ENCODE measurements at regions not wholly inside any gene's neighbourhood (a gene's known extent, or its start where the extent isn't known, plus 50 kb on each side); places are given as distances from the start of the nearest gene placed in this dataset.
A peak's percentile ranks its signal among the peaks of the same experiment; 100 is the strongest.

- 26% methylated on average over 3 of the region's 3 CpGs for WGBS
- Histone ChIP-seq H3K27ac (ENCODE audit: low read depth) (no peak overlapping the region), H3K36me3 (ENCODE audit: insufficient read depth) (no peaks in the 10 kb centered on the region), H3K4me1 (ENCODE audit: insufficient read depth) (no peaks in the 10 kb centered on the region), H3K4me3 (ENCODE audit: low read depth, low read length) (no peak overlapping the region)
- no peak for DNase-seq (ENCODE audit: extremely low spot score)
These were observed 768.4 kb downstream of the PCDH18 start for GRCh38 chr4:136763919-136764318.

- WGBS, result 84% methylated on average over 1 of the region's 1 CpG
- DNase-seq (ENCODE audit: extremely low spot score), result no peak
- Histone ChIP-seq H3K27ac (ENCODE audit: low read depth) (no peak overlapping the region), H3K36me3 (ENCODE audit: insufficient read depth) (no peaks in the 10 kb centered on the region), H3K4me3 (ENCODE audit: low read depth, low read length) (no peak overlapping the region), H3K4me1 (ENCODE audit: insufficient read depth) (no peaks in the 10 kb centered on the region)
These were observed 776.8 kb downstream of the PCDH18 start for GRCh38 chr4:136755531-136755916.

- 74% methylated on average over 2 of the region's 2 CpGs for WGBS
- no peaks in the 10 kb centered on the region for H3K4me1 ChIP-seq (ENCODE audit: insufficient read depth)
- no peak for DNase-seq (ENCODE audit: extremely low spot score)
- H3K4me3 ChIP-seq (ENCODE audit: low read depth, low read length), result no peak overlapping the region
- no peak overlapping the region for H3K27ac ChIP-seq (ENCODE audit: low read depth)
- H3K36me3 ChIP-seq (ENCODE audit: insufficient read depth), result no peaks in the 10 kb centered on the region
These were observed 777.3 kb downstream of the PCDH18 start for GRCh38 chr4:136754810-136755530.

- no peak for DNase-seq (ENCODE audit: extremely low spot score)
- Histone ChIP-seq H3K4me3 (ENCODE audit: low read depth, low read length) (no peak overlapping the region), H3K27ac (ENCODE audit: low read depth) (no peak overlapping the region), H3K4me1 (ENCODE audit: insufficient read depth) (no peaks in the 10 kb centered on the region), H3K36me3 (ENCODE audit: insufficient read depth) (no peaks in the 10 kb centered on the region)
- 60% methylated on average over 1 of the region's 1 CpG for WGBS
These were observed 780.7 kb downstream of the PCDH18 start for GRCh38 chr4:136751556-136751955.

- H3K4me1 ChIP-seq (ENCODE audit: insufficient read depth), result no peaks in the 10 kb centered on the region
- 84% methylated on average over 3 of the region's 3 CpGs for WGBS
- no peak overlapping the region for H3K27ac ChIP-seq (ENCODE audit: low read depth)
- H3K4me3 ChIP-seq (ENCODE audit: low read depth, low read length), result no peak overlapping the region
- no peak for DNase-seq (ENCODE audit: extremely low spot score)
- no peaks in the 10 kb centered on the region for H3K36me3 ChIP-seq (ENCODE audit: insufficient read depth)
These were observed 781.4 kb downstream of the PCDH18 start for GRCh38 chr4:136750897-136751296.

- Histone ChIP-seq H3K4me3 (ENCODE audit: low read depth, low read length) (no peak overlapping the region), H3K4me1 (ENCODE audit: insufficient read depth) (no peaks in the 10 kb centered on the region), H3K36me3 (ENCODE audit: insufficient read depth) (no peaks in the 10 kb centered on the region), H3K27ac (ENCODE audit: low read depth) (no peak overlapping the region)
- 71% methylated on average over 2 of the region's 2 CpGs for WGBS
- no peak for DNase-seq (ENCODE audit: extremely low spot score)
These were observed 782.3 kb downstream of the PCDH18 start for GRCh38 chr4:136749989-136750388.

- Histone ChIP-seq H3K27ac (ENCODE audit: low read depth) (no peak overlapping the region), H3K4me3 (ENCODE audit: low read depth, low read length) (no peak overlapping the region), H3K4me1 (ENCODE audit: insufficient read depth) (no peaks in the 10 kb centered on the region), H3K36me3 (ENCODE audit: insufficient read depth) (no peaks in the 10 kb centered on the region)
- 81% methylated on average over 3 of the region's 3 CpGs for WGBS
- DNase-seq (ENCODE audit: extremely low spot score), result no peak
These were observed 783.5 kb downstream of the PCDH18 start for GRCh38 chr4:136748773-136749172.

- no peaks in the 10 kb centered on the region for H3K36me3 ChIP-seq (ENCODE audit: insufficient read depth)
- no peak for DNase-seq (ENCODE audit: extremely low spot score)
- H3K4me3 ChIP-seq (ENCODE audit: low read depth, low read length), result no peak overlapping the region
- WGBS, result 87% methylated on average over 1 of the region's 1 CpG
- H3K27ac ChIP-seq (ENCODE audit: low read depth), result no peak overlapping the region
- H3K4me1 ChIP-seq (ENCODE audit: insufficient read depth), result no peaks in the 10 kb centered on the region
These were observed 784.1 kb downstream of the PCDH18 start for GRCh38 chr4:136748165-136748564.

- Histone ChIP-seq H3K4me3 (ENCODE audit: low read depth, low read length) (no peak overlapping the region), H3K27ac (ENCODE audit: low read depth) (no peak overlapping the region), H3K4me1 (ENCODE audit: insufficient read depth) (no peaks in the 10 kb centered on the region), H3K36me3 (ENCODE audit: insufficient read depth) (no peaks in the 10 kb centered on the region)
- 99% methylated on average over 1 of the region's 1 CpG for WGBS
- no peak for DNase-seq (ENCODE audit: extremely low spot score)
These were observed 789.1 kb downstream of the PCDH18 start for GRCh38 chr4:136743238-136743637.

- WGBS, result 44% methylated on average over 3 of the region's 3 CpGs
- no peaks in the 10 kb centered on the region for H3K36me3 ChIP-seq (ENCODE audit: insufficient read depth)
- H3K4me3 ChIP-seq (ENCODE audit: low read depth, low read length), result no peak overlapping the region
- DNase-seq (ENCODE audit: extremely low spot score), result no peak
- H3K4me1 ChIP-seq (ENCODE audit: insufficient read depth), result no peaks in the 10 kb centered on the region
- H3K27ac ChIP-seq (ENCODE audit: low read depth), result no peak overlapping the region
These were observed 790.0 kb downstream of the PCDH18 start for GRCh38 chr4:136742333-136742732.

GRCh38 chr4:136741468-136741867 lies 790.8 kb downstream of the PCDH18 start:
- H3K4me3 ChIP-seq (ENCODE audit: low read depth, low read length), result no peak overlapping the region
- no peak for DNase-seq (ENCODE audit: extremely low spot score)
- H3K4me1 ChIP-seq (ENCODE audit: insufficient read depth), result no peaks in the 10 kb centered on the region
- H3K27ac ChIP-seq (ENCODE audit: low read depth), result no peak overlapping the region
- no peaks in the 10 kb centered on the region for H3K36me3 ChIP-seq (ENCODE audit: insufficient read depth)
- 88% methylated on average over 2 of the region's 2 CpGs for WGBS

GRCh38 chr4:136740326-136740725 lies 792.0 kb downstream of the PCDH18 start:
- DNase-seq (ENCODE audit: extremely low spot score), result no peak
- H3K27ac ChIP-seq (ENCODE audit: low read depth), result no peak overlapping the region
- WGBS, result 74% methylated on average over 4 of the region's 4 CpGs
- no peak overlapping the region for H3K4me3 ChIP-seq (ENCODE audit: low read depth, low read length)
- H3K36me3 ChIP-seq (ENCODE audit: insufficient read depth), result no peaks in the 10 kb centered on the region
- no peaks in the 10 kb centered on the region for H3K4me1 ChIP-seq (ENCODE audit: insufficient read depth)

- Histone ChIP-seq H3K4me3 (ENCODE audit: low read depth, low read length) (no peak overlapping the region), H3K27ac (ENCODE audit: low read depth) (no peak overlapping the region), H3K36me3 (ENCODE audit: insufficient read depth) (no peaks in the 10 kb centered on the region), H3K4me1 (ENCODE audit: insufficient read depth) (no peaks in the 10 kb centered on the region)
- DNase-seq (ENCODE audit: extremely low spot score), result no peak
These were observed 795.2 kb downstream of the PCDH18 start for GRCh38 chr4:136737066-136737465.

- Histone ChIP-seq H3K27ac (ENCODE audit: low read depth) (no peak overlapping the region), H3K4me1 (ENCODE audit: insufficient read depth) (no peaks in the 10 kb centered on the region), H3K4me3 (ENCODE audit: low read depth, low read length) (no peak overlapping the region), H3K36me3 (ENCODE audit: insufficient read depth) (no peaks in the 10 kb centered on the region)
- peak; percentile 2 for DNase-seq (ENCODE audit: extremely low spot score)
These were observed 801.3 kb downstream of the PCDH18 start for GRCh38 chr4:136731025-136731424.
